ENCODE measurements at regions not wholly inside any gene's neighbourhood (a gene's known extent, or its start where the extent isn't known, plus 50 kb on each side); places are given as distances from the start of the nearest gene placed in this dataset.

- no peaks in the 10 kb centered on the region for H3K27me3 Mint-ChIP-seq (ENCODE audit: low read depth in 3 of 3)
- H3K9me3 Mint-ChIP-seq = peaks cover 0 to 3% (median 0%) of the 10 kb centered on the region in 7 donors
- H4K20me1 ChIP-seq (ENCODE audit: insufficient read depth, low read length) = no peaks in the 10 kb centered on the region
- no peak overlapping the region for H3K27ac ChIP-seq (ENCODE audit: low read depth in 1 of 2, low read length in 2 of 2)
- no peaks in the 10 kb centered on the region for H3K27me3 ChIP-seq (ENCODE audit: control insufficient read depth in 2 of 2, insufficient read depth in 2 of 2, low read length in 2 of 2)
- 76% methylated on average over 3 of the region's 5 CpGs for WGBS (ENCODE audit: insufficient coverage)
- peaks cover 16% of the 10 kb centered on the region for H3K4me1 Mint-ChIP-seq
- no peaks in the 10 kb centered on the region for H3K9me3 ChIP-seq (replicated peaks in 1 of 2; ENCODE audit: control insufficient read depth in 1 of 2, insufficient read depth in 1 of 2, low read length in 2 of 2)
- no peak overlapping the region for H3K27ac Mint-ChIP-seq
- H2AFZ ChIP-seq (ENCODE audit: insufficient read depth, low read depth, low read length, poor library complexity, severe bottlenecking) = no peak overlapping the region
- no peak overlapping the region for H3K4me2 ChIP-seq (replicated peaks; ENCODE audit: extremely low read depth, low read length, poor library complexity, severe bottlenecking)
- H3K36me3 Mint-ChIP-seq = no peaks in the 10 kb centered on the region
- intact Hi-C loops (cut with micrococcal nuclease) = no loop called here
- H3K9ac ChIP-seq (ENCODE audit: insufficient read depth, low read length, poor library complexity, severe bottlenecking) = no peak overlapping the region
- no peaks in the 10 kb centered on the region for H3K36me3 ChIP-seq (replicated peaks in 1 of 2; ENCODE audit: control insufficient read depth in 1 of 2, insufficient read depth in 2 of 2, low read length in 2 of 2)
- DNase-seq = no peak
- H3K4me3 Mint-ChIP-seq = no peak overlapping the region
- TF ChIP-seq, protein P1, sequence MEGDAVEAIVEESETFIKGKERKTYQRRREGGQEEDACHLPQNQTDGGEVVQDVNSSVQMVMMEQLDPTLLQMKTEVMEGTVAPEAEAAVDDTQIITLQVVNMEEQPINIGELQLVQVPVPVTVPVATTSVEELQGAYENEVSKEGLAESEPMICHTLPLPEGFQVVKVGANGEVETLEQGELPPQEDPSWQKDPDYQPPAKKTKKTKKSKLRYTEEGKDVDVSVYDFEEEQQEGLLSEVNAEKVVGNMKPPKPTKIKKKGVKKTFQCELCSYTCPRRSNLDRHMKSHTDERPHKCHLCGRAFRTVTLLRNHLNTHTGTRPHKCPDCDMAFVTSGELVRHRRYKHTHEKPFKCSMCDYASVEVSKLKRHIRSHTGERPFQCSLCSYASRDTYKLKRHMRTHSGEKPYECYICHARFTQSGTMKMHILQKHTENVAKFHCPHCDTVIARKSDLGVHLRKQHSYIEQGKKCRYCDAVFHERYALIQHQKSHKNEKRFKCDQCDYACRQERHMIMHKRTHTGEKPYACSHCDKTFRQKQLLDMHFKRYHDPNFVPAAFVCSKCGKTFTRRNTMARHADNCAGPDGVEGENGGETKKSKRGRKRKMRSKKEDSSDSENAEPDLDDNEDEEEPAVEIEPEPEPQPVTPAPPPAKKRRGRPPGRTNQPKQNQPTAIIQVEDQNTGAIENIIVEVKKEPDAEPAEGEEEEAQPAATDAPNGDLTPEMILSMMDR (IDR thresholded peaks at IDR 0.05) = no peak
- H3K79me2 ChIP-seq (ENCODE audit: insufficient read depth, low read length) = no peaks in the 10 kb centered on the region
- H3K4me1 ChIP-seq (ENCODE audit: control insufficient read depth in 1 of 2, insufficient read depth in 2 of 2, low read length in 2 of 2) = peaks cover 6 to 9% of the 10 kb centered on the region in 2 donors
- no peak overlapping the region for H3K4me3 ChIP-seq (replicated peaks in 1 of 3; ENCODE audit: low read depth in 2 of 3, low read length in 3 of 3)
Observed at GRCh38 chr2:8265476-8266226, 416.2 kb upstream of the ID2 start.

GRCh38 chr2:8266563-8266962, 415.3 kb upstream of the ID2 start:
- H3K4me1 ChIP-seq (ENCODE audit: control insufficient read depth in 1 of 2, insufficient read depth in 2 of 2, low read length in 2 of 2) = peaks cover 4 to 7% of the 10 kb centered on the region in 2 donors
- H3K4me3 ChIP-seq (replicated peaks in 1 of 3; ENCODE audit: low read depth in 2 of 3, low read length in 3 of 3) = no peak overlapping the region
- H3K9ac ChIP-seq (ENCODE audit: insufficient read depth, low read length, poor library complexity, severe bottlenecking) = no peak overlapping the region
- intact Hi-C loops (cut with micrococcal nuclease) = no loop called here
- Mint-ChIP-seq H3K4me1 (peaks cover 17% of the 10 kb centered on the region), H3K9me3 (peaks cover 0 to 3% (median 0%) of the 10 kb centered on the region in 7 donors), H3K36me3 (no peaks in the 10 kb centered on the region), H3K4me3 (no peak overlapping the region), H3K27ac (no peak overlapping the region), H3K27me3 (ENCODE audit: low read depth in 3 of 3) (no peaks in the 10 kb centered on the region)
- H2AFZ ChIP-seq (ENCODE audit: insufficient read depth, low read depth, low read length, poor library complexity, severe bottlenecking) = no peak overlapping the region
- no peaks in the 10 kb centered on the region for H3K27me3 ChIP-seq (ENCODE audit: control insufficient read depth in 2 of 2, insufficient read depth in 2 of 2, low read length in 2 of 2)
- WGBS (ENCODE audit: insufficient coverage) = no CpG with 5 or more reads among the region's 3 CpGs
- DNase-seq = no peak
- H4K20me1 ChIP-seq (ENCODE audit: insufficient read depth, low read length) = no peaks in the 10 kb centered on the region
- H3K27ac ChIP-seq (ENCODE audit: low read depth in 1 of 2, low read length in 2 of 2) = no peak overlapping the region
- H3K36me3 ChIP-seq (replicated peaks in 1 of 2; ENCODE audit: control insufficient read depth in 1 of 2, insufficient read depth in 2 of 2, low read length in 2 of 2) = no peaks in the 10 kb centered on the region
- no peak overlapping the region for H3K4me2 ChIP-seq (replicated peaks; ENCODE audit: extremely low read depth, low read length, poor library complexity, severe bottlenecking)
- TF ChIP-seq, protein P1 (IDR thresholded peaks at IDR 0.05) = no peak
- no peaks in the 10 kb centered on the region for H3K79me2 ChIP-seq (ENCODE audit: insufficient read depth, low read length)
- H3K9me3 ChIP-seq (replicated peaks in 1 of 2; ENCODE audit: control insufficient read depth in 1 of 2, insufficient read depth in 1 of 2, low read length in 2 of 2) = no peaks in the 10 kb centered on the region

All from CD14-positive monocyte (primary cell).